Gastroesophageal sphincter (tissue), 3 donors: ENCODE measurements at regions not wholly inside any gene's neighbourhood (a gene's known extent, or its start where the extent isn't known, plus 50 kb on each side); places are given as distances from the start of the nearest gene placed in this dataset.

ENCODE experiments used
- EP300 ChIP-seq: sonication (generic); formaldehyde crosslinking; IDR thresholded peaks from one replicate; pipeline ENCODE4 v1.6.1; 2017; ENCODE audit warnings: antibody characterized with exemption, mild to moderate bottlenecking
- POLR2A ChIP-seq, 2 donors: fragments of 450-650 bp; IDR thresholded peaks; one replicate each; pipeline ENCODE4 v1.6.1; 2017; ENCODE audit warnings: antibody characterized with exemption in 2 of 2, mild to moderate bottlenecking in 2 of 2, moderate library complexity in 1 of 2
- POLR2AphosphoS5 ChIP-seq: sonication (generic); formaldehyde crosslinking; IDR thresholded peaks from one replicate; pipeline ENCODE4 v1.6.1; 2017; ENCODE audit warnings: antibody characterized with exemption
- TF ChIP-seq, protein P1 (sequence below), 4 experiments: fragments of 200-600 bp in 2 of 4; fragments of 450-650 bp in 2 of 4; sonication (generic) in 1 of 4; IDR thresholded peaks; one replicate each; pipeline ENCODE4 v1.5.1; 2017 to 2019; ENCODE audit warnings: antibody characterized with exemption in 4 of 4, mild to moderate bottlenecking in 2 of 4, moderate library complexity in 2 of 4

DNA sequence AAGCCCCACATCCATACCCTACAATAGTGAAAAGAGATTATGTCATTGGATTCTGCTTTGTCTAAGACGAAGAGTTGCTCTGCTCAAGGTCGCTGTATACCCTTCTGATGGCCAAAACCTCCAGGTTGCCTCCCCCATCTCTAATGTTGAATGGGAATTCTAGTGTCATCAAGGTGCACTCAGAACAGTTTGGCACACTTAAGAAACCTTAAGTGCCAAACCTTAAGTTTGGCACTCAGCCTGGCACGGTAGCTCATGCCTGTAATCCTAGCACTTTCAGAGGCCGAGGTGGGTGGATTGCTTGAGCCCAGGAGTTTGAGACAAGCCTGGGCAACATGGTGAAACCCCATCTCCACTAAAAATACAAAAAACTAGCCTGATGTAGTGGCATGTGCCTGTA lies 1245.6 kb upstream of the SEL1L start:
- TF ChIP-seq POLR2AphosphoS5, result no peak
- TF ChIP-seq, protein P1, sequence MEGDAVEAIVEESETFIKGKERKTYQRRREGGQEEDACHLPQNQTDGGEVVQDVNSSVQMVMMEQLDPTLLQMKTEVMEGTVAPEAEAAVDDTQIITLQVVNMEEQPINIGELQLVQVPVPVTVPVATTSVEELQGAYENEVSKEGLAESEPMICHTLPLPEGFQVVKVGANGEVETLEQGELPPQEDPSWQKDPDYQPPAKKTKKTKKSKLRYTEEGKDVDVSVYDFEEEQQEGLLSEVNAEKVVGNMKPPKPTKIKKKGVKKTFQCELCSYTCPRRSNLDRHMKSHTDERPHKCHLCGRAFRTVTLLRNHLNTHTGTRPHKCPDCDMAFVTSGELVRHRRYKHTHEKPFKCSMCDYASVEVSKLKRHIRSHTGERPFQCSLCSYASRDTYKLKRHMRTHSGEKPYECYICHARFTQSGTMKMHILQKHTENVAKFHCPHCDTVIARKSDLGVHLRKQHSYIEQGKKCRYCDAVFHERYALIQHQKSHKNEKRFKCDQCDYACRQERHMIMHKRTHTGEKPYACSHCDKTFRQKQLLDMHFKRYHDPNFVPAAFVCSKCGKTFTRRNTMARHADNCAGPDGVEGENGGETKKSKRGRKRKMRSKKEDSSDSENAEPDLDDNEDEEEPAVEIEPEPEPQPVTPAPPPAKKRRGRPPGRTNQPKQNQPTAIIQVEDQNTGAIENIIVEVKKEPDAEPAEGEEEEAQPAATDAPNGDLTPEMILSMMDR (IDR thresholded peaks at IDR 0.05), result no peak
- no peak for TF ChIP-seq POLR2A (IDR thresholded peaks at IDR 0.05)
- no peak for TF ChIP-seq EP300
